NCI-H510A treated with DMSO at 0.1 percent for 48 hours (cell line): ENCODE measurements at regions not wholly inside any gene's neighbourhood (a gene's known extent, or its start where the extent isn't known, plus 50 kb on each side); places are given as distances from the start of the nearest gene placed in this dataset.

Experiments
- DNase-seq: peaks from one replicate; lab custom pipeline; 2025; lab: John Stamatoyannopoulos, UW

GRCh38 chr10:128422999-128423398 lies 296.8 kb upstream of the MKI67 start:
- no peak for DNase-seq

GRCh38 chr10:128429321-128429720 lies 303.1 kb upstream of the MKI67 start:
- DNase-seq = no peak

- DNase-seq = no peak
Measured at GRCh38 chr10:128429835-128430513, 303.8 kb upstream of the MKI67 start.

GRCh38 chr10:128431083-128431482 lies 304.9 kb upstream of the MKI67 start:
- no peak for DNase-seq

- no peak for DNase-seq
Measured at GRCh38 chr10:128431506-128431905, 305.3 kb upstream of the MKI67 start.

- DNase-seq = no peak
Measured at GRCh38 chr10:128432011-128432410, 305.8 kb upstream of the MKI67 start.

- no peak for DNase-seq
Measured at GRCh38 chr10:128432423-128432822, 306.2 kb upstream of the MKI67 start.

GRCh38 chr10:128435811-128436210 lies 309.6 kb upstream of the MKI67 start:
- no peak for DNase-seq

- DNase-seq = no peak
Measured at GRCh38 chr10:128437786-128438345, 311.6 kb upstream of the MKI67 start.

- DNase-seq = no peak
Measured at GRCh38 chr10:128438417-128439063, 312.3 kb upstream of the MKI67 start.

- no peak for DNase-seq
Measured at GRCh38 chr10:128440513-128441160, 314.4 kb upstream of the MKI67 start.

- DNase-seq = no peak
Measured at GRCh38 chr10:128443925-128444518, 317.8 kb upstream of the MKI67 start.

- no peak for DNase-seq
Measured at GRCh38 chr10:128448796-128449195, 322.6 kb upstream of the MKI67 start.

- DNase-seq = no peak
Measured at GRCh38 chr10:128451879-128452278, 325.7 kb upstream of the MKI67 start.

- DNase-seq = no peak
Measured at GRCh38 chr10:128456271-128456670, 330.0 kb upstream of the MKI67 start.

- no peak for DNase-seq
Measured at GRCh38 chr10:128457136-128457535, 330.9 kb upstream of the MKI67 start.

GRCh38 chr10:128461991-128462390 lies 335.8 kb upstream of the MKI67 start:
- no peak for DNase-seq

GRCh38 chr10:128462844-128463243 lies 336.6 kb upstream of the MKI67 start:
- DNase-seq = no peak

- DNase-seq = peak; percentile 4
Measured at GRCh38 chr10:128463991-128464760, 338.0 kb upstream of the MKI67 start.

GRCh38 chr10:128465697-128466096 lies 339.5 kb upstream of the MKI67 start:
- no peak for DNase-seq

GRCh38 chr10:128466831-128467371 lies 340.7 kb upstream of the MKI67 start:
- DNase-seq = no peak

- no peak for DNase-seq
Measured at GRCh38 chr10:128468462-128468861, 342.2 kb upstream of the MKI67 start.
